Glutamatergic neuron (in vitro differentiated cells): ENCODE measurements at regions not wholly inside any gene's neighbourhood (a gene's known extent, or its start where the extent isn't known, plus 50 kb on each side); places are given as distances from the start of the nearest gene placed in this dataset.

Experiments used
- DNase-seq: peaks from one replicate; pipeline ENCODE4 v3.0.0; 2022
- H3K27ac Mint-ChIP-seq: one replicate; pipeline ENCODE4 v1.8.0; 2020; ENCODE audit warnings: mild to moderate bottlenecking, mixed read lengths, inconsistent platforms; ENCODE audit not compliant: unreplicated experiment
- H3K27me3 Mint-ChIP-seq: one replicate; pipeline ENCODE4 v1.8.0; 2020; ENCODE audit warnings: mild to moderate bottlenecking, moderate library complexity, mixed read lengths, inconsistent platforms; ENCODE audit not compliant: unreplicated experiment
- H3K36me3 Mint-ChIP-seq: one replicate; pipeline ENCODE4 v1.8.0; 2020; ENCODE audit warnings: mild to moderate bottlenecking, mixed read lengths, inconsistent platforms; ENCODE audit not compliant: unreplicated experiment
- H3K4me1 Mint-ChIP-seq: one replicate; pipeline ENCODE4 v1.8.0; 2020; ENCODE audit warnings: mild to moderate bottlenecking, low read depth, mixed read lengths, inconsistent platforms; ENCODE audit not compliant: unreplicated experiment
- H3K4me3 Mint-ChIP-seq: one replicate; pipeline ENCODE4 v1.8.0; 2020; ENCODE audit warnings: mild to moderate bottlenecking, mixed read lengths, inconsistent platforms; ENCODE audit not compliant: unreplicated experiment
- H3K9me3 Mint-ChIP-seq: one replicate; pipeline ENCODE4 v1.8.0; 2020; ENCODE audit warnings: mild to moderate bottlenecking, moderate library complexity, mixed read lengths, inconsistent platforms; ENCODE audit not compliant: unreplicated experiment
- TF ChIP-seq, protein P1 (sequence below): fragments of 200-600 bp; sonication (generic); IDR thresholded peaks from one replicate; pipeline ENCODE4 v1.5.0; 2021; ENCODE audit not compliant: partially characterized antibody, unreplicated experiment

GRCh38 chr16:13510425-13511151 is 409.4 kb upstream of the ERCC4 start:
- DNase-seq: no peak
- no peaks in the 10 kb centered on the region for H3K36me3 Mint-ChIP-seq
- no peak overlapping the region for H3K4me3 Mint-ChIP-seq
- no peaks in the 10 kb centered on the region for H3K4me1 Mint-ChIP-seq
- no peak overlapping the region for H3K27ac Mint-ChIP-seq
- H3K9me3 Mint-ChIP-seq: peaks cover 3% of the 10 kb centered on the region
- TF ChIP-seq, protein P1, sequence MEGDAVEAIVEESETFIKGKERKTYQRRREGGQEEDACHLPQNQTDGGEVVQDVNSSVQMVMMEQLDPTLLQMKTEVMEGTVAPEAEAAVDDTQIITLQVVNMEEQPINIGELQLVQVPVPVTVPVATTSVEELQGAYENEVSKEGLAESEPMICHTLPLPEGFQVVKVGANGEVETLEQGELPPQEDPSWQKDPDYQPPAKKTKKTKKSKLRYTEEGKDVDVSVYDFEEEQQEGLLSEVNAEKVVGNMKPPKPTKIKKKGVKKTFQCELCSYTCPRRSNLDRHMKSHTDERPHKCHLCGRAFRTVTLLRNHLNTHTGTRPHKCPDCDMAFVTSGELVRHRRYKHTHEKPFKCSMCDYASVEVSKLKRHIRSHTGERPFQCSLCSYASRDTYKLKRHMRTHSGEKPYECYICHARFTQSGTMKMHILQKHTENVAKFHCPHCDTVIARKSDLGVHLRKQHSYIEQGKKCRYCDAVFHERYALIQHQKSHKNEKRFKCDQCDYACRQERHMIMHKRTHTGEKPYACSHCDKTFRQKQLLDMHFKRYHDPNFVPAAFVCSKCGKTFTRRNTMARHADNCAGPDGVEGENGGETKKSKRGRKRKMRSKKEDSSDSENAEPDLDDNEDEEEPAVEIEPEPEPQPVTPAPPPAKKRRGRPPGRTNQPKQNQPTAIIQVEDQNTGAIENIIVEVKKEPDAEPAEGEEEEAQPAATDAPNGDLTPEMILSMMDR: peak; percentile 60
- H3K27me3 Mint-ChIP-seq: peaks cover 2% of the 10 kb centered on the region

DNA sequence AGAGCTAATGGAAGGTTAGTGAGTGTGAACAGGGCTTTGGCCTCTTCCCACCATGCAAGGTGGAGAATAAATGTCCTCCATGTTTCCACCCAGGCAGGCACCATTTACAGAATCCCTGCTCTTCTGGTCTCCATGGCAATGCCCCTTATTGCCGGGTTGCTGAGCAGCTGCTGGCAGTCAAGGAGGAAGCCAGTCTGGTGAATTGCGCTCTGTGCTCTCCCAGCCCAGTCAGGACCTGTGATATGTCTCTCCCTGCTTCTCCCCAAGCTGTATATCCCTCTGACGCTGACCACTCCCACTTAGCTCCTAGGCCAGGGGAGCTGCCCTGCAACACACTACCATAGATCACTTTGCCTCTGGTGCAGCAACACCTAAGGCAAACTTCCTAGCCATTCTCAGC is 402.1 kb upstream of the ERCC4 start:
- peaks cover 2% of the 10 kb centered on the region for H3K27me3 Mint-ChIP-seq
- no peak for DNase-seq
- H3K4me1 Mint-ChIP-seq: no peaks in the 10 kb centered on the region
- H3K9me3 Mint-ChIP-seq: peaks cover 3% of the 10 kb centered on the region
- H3K36me3 Mint-ChIP-seq: peaks cover 6% of the 10 kb centered on the region
- H3K4me3 Mint-ChIP-seq: no peak overlapping the region
- no peak overlapping the region for H3K27ac Mint-ChIP-seq
- TF ChIP-seq, protein P1: no peak

DNA sequence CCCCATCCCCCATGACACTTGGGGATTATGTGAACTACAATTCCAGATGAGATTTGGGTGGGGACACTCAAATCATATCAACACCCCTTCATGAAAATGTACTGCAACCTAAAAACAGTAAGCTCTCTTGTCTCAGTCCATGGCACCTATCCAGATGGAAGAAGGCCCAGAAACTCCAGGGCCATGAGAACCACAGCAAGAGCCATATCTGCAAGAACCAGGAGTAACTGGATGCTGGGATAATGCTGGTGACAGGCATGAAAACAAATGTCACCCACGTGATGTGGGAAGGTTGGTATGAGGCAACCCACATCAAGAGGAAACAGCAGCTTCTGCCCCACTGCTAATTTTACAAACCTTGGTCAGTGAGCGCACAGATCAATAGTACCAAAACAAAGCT is 400.1 kb upstream of the ERCC4 start:
- TF ChIP-seq, protein P1: no peak
- Mint-ChIP-seq H3K4me3 (no peak overlapping the region), H3K27me3 (no peaks in the 10 kb centered on the region), H3K9me3 (no peaks in the 10 kb centered on the region), H3K4me1 (no peaks in the 10 kb centered on the region), H3K27ac (no peak overlapping the region), H3K36me3 (peaks cover 6% of the 10 kb centered on the region)
- DNase-seq: no peak

DNA sequence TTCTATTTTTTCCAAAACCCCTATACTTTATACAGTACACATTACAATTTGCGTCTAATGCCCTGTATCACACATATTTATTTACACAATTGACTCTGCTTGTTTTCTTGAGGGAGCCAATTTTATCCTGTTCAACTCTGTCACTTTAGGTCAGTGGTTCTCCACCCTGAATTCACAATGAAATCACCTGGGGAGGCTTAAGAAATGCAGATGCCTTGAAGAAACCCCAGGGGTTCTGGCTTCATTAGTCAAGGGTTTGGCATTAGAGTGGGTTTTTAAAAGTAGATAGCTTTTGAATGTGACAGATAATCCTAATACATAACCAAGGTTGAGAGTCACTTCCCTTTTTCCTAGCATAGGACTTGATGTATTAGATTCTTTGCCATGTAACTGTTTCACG is 398.6 kb upstream of the ERCC4 start:
- Mint-ChIP-seq H3K4me3 (no peak overlapping the region), H3K36me3 (peaks cover under 1% of the 10 kb centered on the region), H3K27me3 (no peaks in the 10 kb centered on the region), H3K27ac (no peak overlapping the region), H3K9me3 (no peaks in the 10 kb centered on the region), H3K4me1 (no peaks in the 10 kb centered on the region)
- TF ChIP-seq, protein P1: no peak
- DNase-seq: no peak

DNA sequence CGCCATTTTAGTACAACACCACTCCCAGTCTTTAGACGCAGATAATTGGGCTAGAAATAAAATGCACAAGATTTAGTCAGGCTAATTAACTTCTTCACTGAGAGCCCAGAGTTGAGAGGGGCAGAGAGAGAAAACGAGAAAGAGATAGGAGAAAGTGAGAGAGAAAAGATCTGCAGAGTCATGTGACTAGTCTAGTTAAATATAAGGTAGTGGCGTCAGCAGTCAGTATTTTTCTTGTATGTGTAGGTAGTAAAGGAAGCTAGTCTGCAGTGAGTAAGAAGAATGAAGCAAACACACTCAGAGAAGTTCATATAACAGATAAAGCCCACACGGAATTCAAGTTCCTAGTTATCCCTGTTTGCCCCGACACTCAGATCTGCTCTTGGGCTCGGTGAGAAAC is 392.6 kb upstream of the ERCC4 start:
- TF ChIP-seq, protein P1: no peak
- Mint-ChIP-seq H3K36me3 (no peaks in the 10 kb centered on the region), H3K4me3 (no peak overlapping the region), H3K27me3 (no peaks in the 10 kb centered on the region), H3K27ac (no peak overlapping the region), H3K9me3 (no peaks in the 10 kb centered on the region), H3K4me1 (no peaks in the 10 kb centered on the region)
- no peak for DNase-seq
